Activated naive CD8-positive, alpha-beta T cell treated with anti-CD3 and anti-CD28 coated beads, Interleukin-2, amount 10 ng/mL, durations not matched to agents 7 days and 5 days (primary cell): ENCODE measurements at regions not wholly inside any gene's neighbourhood (a gene's known extent, or its start where the extent isn't known, plus 50 kb on each side); places are given as distances from the start of the nearest gene placed in this dataset.

Experiments
- ATAC-seq: fragments of 150-1000 bp; cut with Tn5 transposase; one replicate; pipeline ENCODE4 v1.10.0; 2021; ENCODE audit warnings: low read depth, moderate library complexity
- POLR2A ChIA-PET: fragments of 350-600 bp; sonication (Branson Sonifier 250); formaldehyde crosslinking; loops from one replicate; lab custom pipeline; 2021; ENCODE audit warnings: antibody characterized with exemption; lab: Charles Lee
- DNase-seq: peaks from one replicate; pipeline ENCODE4 v3.0.0; 2021
- H3K27ac Mint-ChIP-seq: one replicate; pipeline ENCODE4 v1.8.0; 2022; ENCODE audit warnings: mild to moderate bottlenecking, mixed read lengths
- H3K27me3 Mint-ChIP-seq: one replicate; pipeline ENCODE4 v1.8.0; 2022; ENCODE audit warnings: mild to moderate bottlenecking, moderate library complexity, mixed read lengths
- H3K36me3 Mint-ChIP-seq: one replicate; pipeline ENCODE4 v1.8.0; 2021; ENCODE audit warnings: mild to moderate bottlenecking, mixed read lengths
- H3K4me1 Mint-ChIP-seq: one replicate; pipeline ENCODE4 v1.8.0; 2021; ENCODE audit warnings: mixed read lengths
- H3K4me3 Mint-ChIP-seq: one replicate; pipeline ENCODE4 v1.8.0; 2022; ENCODE audit warnings: mild to moderate bottlenecking, moderate library complexity, mixed read lengths
- H3K9me3 Mint-ChIP-seq: one replicate; pipeline ENCODE4 v1.8.0; 2021; ENCODE audit warnings: mixed read lengths

DNA sequence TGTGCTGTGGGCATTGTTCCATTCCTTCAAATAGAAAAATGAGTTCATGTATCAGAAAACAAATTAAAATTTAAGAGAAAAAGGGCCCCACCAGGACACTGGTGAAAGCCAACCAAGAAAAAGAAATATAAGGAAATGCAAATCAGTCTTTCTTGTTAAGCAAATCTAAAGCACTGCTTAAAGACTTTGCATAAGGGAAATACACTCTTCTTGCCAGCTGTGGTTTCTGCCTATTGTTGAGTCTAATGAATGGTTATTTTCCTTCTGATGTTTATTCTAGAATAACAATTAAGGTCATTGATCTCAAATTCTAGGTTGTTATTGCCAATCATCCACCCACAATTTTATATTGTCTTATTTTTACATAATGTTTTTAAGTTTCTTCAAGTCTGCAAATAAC, 158.6 kb upstream of the SNX7 start:
- POLR2A ChIA-PET = no interaction called here
- no peak for ATAC-seq
- Mint-ChIP-seq H3K27me3 (no peaks in the 10 kb centered on the region), H3K4me3 (no peak overlapping the region), H3K9me3 (peaks cover 3% of the 10 kb centered on the region), H3K4me1 (no peaks in the 10 kb centered on the region), H3K36me3 (no peaks in the 10 kb centered on the region), H3K27ac (no peak overlapping the region)
- DNase-seq = no peak

DNA sequence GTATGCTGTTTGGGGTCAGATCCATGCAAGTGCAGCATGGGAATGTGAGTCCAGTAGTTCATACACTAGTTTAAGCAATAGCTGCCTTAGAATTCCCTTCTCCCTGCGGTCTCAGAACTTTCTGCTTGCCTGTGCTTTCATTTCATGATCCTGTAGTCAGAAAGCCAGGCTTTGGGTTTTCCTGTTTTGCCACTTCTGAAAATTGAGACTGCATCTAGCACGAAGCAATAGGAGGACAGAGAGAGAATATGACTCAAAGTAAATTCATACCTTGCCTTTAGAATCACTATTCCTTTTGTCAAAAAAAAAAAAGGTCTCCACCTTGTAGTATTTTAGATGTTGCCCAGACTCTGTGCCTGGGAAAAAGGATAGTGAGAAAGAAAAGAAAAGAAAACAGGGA, 161.2 kb upstream of the SNX7 start:
- Mint-ChIP-seq H3K4me1 (no peaks in the 10 kb centered on the region), H3K4me3 (no peak overlapping the region), H3K27me3 (no peaks in the 10 kb centered on the region), H3K9me3 (peaks cover 5% of the 10 kb centered on the region), H3K36me3 (no peaks in the 10 kb centered on the region), H3K27ac (no peak overlapping the region)
- POLR2A ChIA-PET = no interaction called here
- DNase-seq (no peak), ATAC-seq (no peak)

DNA sequence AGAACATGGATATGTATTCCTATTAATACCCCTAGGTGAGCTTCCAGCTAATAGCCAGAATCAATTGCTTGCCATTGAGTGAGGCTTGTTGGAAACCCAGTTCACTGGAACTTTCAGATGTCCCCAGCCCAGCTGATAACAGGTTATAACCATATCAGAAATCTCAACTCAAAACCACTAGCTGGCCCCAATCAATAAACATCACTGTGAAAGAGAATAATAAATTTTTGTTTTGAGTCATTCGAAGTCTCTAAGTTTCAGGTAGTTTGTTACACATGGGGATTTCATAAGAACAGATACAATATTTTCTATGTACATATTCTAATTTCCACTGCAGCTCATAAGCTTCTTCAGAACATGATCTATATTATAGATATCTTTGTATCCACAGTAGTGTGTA, 162.9 kb upstream of the SNX7 start:
- no peak for ATAC-seq
- no peak overlapping the region for H3K4me3 Mint-ChIP-seq

DNA sequence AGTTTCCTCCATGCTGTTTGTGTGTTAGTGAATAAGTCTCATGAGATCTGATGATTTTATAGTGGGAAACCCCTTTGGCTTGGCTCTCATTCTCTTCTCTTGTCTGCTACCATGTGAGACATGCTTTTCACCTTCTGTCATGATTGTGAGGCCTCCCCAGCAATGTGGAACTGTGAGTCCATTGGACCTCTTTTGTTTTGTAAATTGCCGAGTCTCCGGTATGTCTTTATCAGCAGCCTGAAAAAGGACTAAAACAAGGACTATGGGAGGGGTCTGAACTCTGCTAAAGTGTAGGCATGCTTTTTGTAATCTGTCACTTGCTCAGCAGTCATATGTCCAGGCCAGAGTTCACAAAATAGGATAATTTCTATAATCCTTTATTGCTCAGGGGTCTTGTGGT, 164.0 kb upstream of the SNX7 start:
- Mint-ChIP-seq H3K4me1 (no peaks in the 10 kb centered on the region), H3K27me3 (no peaks in the 10 kb centered on the region), H3K27ac (no peak overlapping the region), H3K36me3 (no peaks in the 10 kb centered on the region), H3K9me3 (peaks cover 2% of the 10 kb centered on the region), H3K4me3 (no peak overlapping the region)
- POLR2A ChIA-PET = no interaction called here
- no peak for DNase-seq
- no peak for ATAC-seq

More for the DNA sequence above, 162.9 kb upstream of the SNX7 start:
- H3K36me3 Mint-ChIP-seq = no peaks in the 10 kb centered on the region
- no peaks in the 10 kb centered on the region for H3K4me1 Mint-ChIP-seq
- POLR2A ChIA-PET = no interaction called here
- H3K9me3 Mint-ChIP-seq = peaks cover 2% of the 10 kb centered on the region
- no peak for DNase-seq
- no peak overlapping the region for H3K27ac Mint-ChIP-seq
- H3K27me3 Mint-ChIP-seq = no peaks in the 10 kb centered on the region

DNA sequence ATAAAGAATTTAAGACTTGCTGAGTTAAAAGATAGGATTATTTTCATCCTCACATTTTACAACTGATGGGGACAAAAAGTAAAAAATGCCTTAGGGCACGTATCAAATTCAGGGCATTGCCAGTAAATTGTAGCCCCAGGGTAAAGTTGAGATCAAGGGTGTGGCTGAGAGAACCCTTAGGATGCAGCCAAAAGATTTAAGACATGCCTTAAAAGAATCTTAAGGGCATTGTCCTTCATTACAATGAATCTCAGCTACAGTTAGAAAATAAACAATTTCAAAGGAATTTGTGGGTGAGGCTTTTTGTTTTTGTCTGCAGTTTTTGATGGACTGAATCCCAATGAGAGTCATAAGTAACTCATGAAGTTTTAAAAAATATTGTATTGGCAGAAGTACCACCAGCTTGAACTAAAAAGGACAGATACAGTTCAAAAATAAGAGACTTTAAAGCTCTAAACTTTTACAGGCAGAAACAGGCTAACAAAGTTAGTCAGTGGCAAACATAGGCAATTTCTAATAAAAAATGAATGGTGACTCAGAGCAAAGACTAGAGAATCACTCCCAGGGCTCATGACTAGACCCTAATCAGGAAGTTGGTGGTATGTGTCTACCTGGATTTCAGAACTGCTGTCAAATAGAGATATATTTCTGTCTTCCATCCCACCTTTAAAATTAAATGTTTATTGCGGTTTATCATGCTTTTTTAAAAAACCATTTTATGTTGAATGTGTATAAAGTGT, 165.1 kb upstream of the SNX7 start:
- Mint-ChIP-seq H3K4me3 (no peak overlapping the region), H3K27ac (no peak overlapping the region), H3K4me1 (no peaks in the 10 kb centered on the region), H3K9me3 (peaks cover 2% of the 10 kb centered on the region), H3K27me3 (no peaks in the 10 kb centered on the region), H3K36me3 (no peaks in the 10 kb centered on the region)
- DNase-seq (no peak), ATAC-seq (no peak)
- POLR2A ChIA-PET = no interaction called here

DNA sequence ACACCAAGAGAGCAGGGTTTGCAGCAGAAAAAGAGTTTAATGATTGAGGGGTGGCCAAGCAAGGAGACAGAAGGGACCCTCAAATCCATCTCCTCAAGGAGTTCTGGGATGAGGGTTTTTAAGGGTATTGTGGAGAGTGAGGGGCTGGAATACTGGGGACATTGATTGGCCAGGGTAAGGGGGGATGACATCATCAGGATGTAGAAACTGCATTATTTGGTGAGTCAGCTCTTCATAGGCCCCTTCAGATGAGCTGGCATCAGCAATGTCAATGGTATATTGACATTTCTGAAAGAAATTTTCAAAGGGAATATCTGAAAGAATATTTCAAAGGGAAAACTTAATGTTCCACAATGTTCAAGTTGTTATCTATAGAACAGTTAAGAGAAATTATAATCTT, 168.1 kb upstream of the SNX7 start:
- Mint-ChIP-seq H3K9me3 (peaks cover 3% of the 10 kb centered on the region), H3K36me3 (no peaks in the 10 kb centered on the region), H3K4me3 (no peak overlapping the region), H3K27me3 (no peaks in the 10 kb centered on the region), H3K4me1 (no peaks in the 10 kb centered on the region), H3K27ac (no peak overlapping the region)
- ATAC-seq = no peak
- POLR2A ChIA-PET = no interaction called here
- DNase-seq = no peak

DNA sequence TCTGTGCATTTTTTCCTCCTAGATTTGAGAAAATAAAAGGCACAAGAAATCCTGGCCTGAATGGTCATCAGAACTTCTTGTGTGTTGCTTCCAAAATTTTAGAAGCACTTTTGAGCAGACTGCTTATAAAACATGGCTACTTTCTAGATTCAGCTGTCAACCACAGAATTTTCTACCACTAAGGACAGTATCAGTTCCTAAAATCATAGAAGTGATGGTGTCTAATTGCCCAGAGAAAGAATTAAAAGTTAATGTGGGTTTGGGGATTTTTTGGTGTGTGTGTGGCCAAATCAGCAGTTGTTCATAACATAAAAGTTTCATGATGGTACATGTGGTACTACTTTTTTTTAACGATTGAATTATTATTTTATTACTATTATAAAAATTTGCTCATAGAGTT, 171.4 kb upstream of the SNX7 start:
- Mint-ChIP-seq H3K27me3 (no peaks in the 10 kb centered on the region), H3K27ac (no peak overlapping the region), H3K9me3 (peaks cover 1% of the 10 kb centered on the region), H3K4me3 (no peak overlapping the region), H3K4me1 (no peaks in the 10 kb centered on the region), H3K36me3 (no peaks in the 10 kb centered on the region)
- POLR2A ChIA-PET = no interaction called here
- no peak for DNase-seq
- ATAC-seq = no peak

DNA sequence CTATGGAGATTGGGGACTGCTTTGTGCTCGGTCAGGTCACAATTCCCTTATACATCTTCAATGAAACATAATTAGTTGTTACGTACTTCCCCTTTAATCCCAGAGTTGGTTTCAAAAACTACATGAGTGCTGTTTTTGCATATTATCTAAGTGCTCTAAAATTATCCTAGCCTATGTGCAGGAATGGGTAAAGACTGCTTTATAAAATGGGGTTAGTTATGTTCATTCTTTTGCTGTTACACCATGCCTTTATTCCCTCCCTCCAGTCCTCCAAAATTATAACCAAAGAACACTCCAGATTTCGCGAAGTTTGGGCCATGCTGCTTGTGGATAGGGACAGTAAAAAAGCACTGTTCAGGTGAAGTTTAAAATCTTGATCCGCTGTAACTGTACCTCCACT, 173.9 kb upstream of the SNX7 start:
- Mint-ChIP-seq H3K4me1 (no peaks in the 10 kb centered on the region), H3K27ac (no peak overlapping the region), H3K4me3 (no peak overlapping the region), H3K27me3 (no peaks in the 10 kb centered on the region), H3K36me3 (no peaks in the 10 kb centered on the region), H3K9me3 (peaks cover 1% of the 10 kb centered on the region)
- no peak for ATAC-seq
- POLR2A ChIA-PET = interaction anchor here (0.7 kb wide), 1 partner anchor 664 kb away, joined by 3 read pairs; no protein-coding TSS in a partner anchor
- no peak for DNase-seq

DNA sequence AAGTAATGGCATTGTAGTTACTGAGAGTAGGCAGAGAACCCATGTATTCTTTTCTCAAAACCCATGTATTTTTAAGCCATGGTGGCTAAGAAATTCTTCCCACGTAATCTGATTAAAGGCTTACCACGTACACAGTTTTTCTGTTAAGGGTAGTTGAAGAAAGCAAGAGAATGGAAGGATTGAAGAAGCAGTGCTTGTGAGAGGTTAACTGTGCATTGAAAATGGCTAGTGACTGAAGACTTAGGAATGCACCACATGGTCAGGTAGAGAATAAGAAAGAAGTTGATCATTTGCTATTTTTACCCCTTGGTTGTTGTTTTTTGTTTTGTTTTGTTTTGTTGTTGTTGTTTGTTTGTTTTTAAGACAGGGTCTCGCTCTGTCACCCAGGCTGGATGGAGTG, 178.9 kb upstream of the SNX7 start:
- Mint-ChIP-seq H3K4me3 (no peak overlapping the region), H3K4me1 (no peaks in the 10 kb centered on the region), H3K27me3 (no peaks in the 10 kb centered on the region), H3K36me3 (no peaks in the 10 kb centered on the region), H3K27ac (no peak overlapping the region), H3K9me3 (no peaks in the 10 kb centered on the region)
- ATAC-seq = no peak
- POLR2A ChIA-PET = no interaction called here
- DNase-seq = no peak

DNA sequence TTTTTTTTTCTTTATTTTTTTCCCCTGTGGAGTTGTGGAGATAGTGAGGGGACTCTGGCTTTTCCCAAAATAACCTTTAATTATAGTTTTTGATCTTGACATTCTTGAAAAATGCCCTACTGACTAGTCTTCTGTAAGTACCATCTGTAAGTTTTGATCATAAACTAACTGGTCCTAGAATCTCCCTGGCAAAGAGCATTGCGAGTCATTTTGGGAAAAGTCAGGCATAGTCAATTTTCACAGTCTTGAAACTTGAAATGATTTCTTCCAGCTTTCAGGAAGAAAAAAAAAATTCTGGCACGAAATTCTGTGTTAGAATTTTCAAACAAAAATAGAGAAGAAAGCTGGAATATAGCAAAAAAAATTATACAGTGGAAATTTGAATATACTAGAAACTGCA, 181.2 kb upstream of the SNX7 start:
- POLR2A ChIA-PET = no interaction called here
- H3K27ac Mint-ChIP-seq = no peak overlapping the region
- DNase-seq (no peak), ATAC-seq (no peak)
- no peaks in the 10 kb centered on the region for H3K36me3 Mint-ChIP-seq
- H3K9me3 Mint-ChIP-seq = no peaks in the 10 kb centered on the region
- H3K4me3 Mint-ChIP-seq = no peak overlapping the region
- no peaks in the 10 kb centered on the region for H3K27me3 Mint-ChIP-seq
- no peaks in the 10 kb centered on the region for H3K4me1 Mint-ChIP-seq

DNA sequence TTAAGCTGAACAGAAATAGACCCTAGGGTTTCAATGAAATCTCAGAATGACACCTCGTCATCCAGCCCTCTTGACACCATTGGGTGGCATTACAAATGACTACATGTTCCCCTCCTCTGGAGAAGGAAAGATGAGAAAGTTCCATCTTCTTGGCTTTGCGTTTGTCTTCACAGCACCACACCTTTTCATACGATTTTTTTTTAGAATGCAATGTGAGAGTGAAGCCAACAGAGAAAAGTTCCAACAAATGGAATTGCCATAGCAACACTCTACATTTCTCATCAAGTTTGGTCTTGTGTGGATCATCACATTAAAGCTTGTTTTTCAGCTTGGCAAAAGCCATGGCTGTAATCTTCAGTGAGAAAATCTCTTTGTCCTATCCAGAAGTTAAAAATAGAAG, 183.4 kb upstream of the SNX7 start:
- ATAC-seq = no peak
- no peaks in the 10 kb centered on the region for H3K4me1 Mint-ChIP-seq
- H3K36me3 Mint-ChIP-seq = no peaks in the 10 kb centered on the region
- no peak for DNase-seq
- POLR2A ChIA-PET = no interaction called here
- H3K4me3 Mint-ChIP-seq = no peak overlapping the region
- no peak overlapping the region for H3K27ac Mint-ChIP-seq
- H3K9me3 Mint-ChIP-seq = no peaks in the 10 kb centered on the region
- peaks cover 3% of the 10 kb centered on the region for H3K27me3 Mint-ChIP-seq

DNA sequence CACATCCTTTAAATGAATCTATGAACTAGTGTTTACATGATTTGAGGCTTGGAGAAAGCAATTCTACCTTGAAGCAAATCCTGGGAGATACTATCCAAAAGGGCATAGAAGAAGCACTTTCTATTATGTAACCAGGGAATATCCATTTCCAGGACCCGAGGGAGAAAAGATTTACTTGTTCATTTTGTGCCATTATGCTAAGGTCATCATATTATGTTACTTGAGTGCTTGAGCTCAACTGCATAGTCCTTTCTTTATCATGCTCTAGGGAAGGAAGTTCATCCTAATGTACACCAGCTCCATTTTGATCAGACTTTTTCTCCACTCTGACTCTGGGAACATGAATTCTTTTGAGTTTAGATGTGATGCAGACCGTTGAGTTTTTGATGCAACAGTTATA, 188.6 kb upstream of the SNX7 start:
- Mint-ChIP-seq H3K27me3 (peaks cover 7% of the 10 kb centered on the region), H3K27ac (no peak overlapping the region), H3K4me1 (no peaks in the 10 kb centered on the region), H3K9me3 (no peaks in the 10 kb centered on the region), H3K36me3 (no peaks in the 10 kb centered on the region), H3K4me3 (no peak overlapping the region)
- no peak for DNase-seq
- POLR2A ChIA-PET = no interaction called here
- ATAC-seq = no peak

DNA sequence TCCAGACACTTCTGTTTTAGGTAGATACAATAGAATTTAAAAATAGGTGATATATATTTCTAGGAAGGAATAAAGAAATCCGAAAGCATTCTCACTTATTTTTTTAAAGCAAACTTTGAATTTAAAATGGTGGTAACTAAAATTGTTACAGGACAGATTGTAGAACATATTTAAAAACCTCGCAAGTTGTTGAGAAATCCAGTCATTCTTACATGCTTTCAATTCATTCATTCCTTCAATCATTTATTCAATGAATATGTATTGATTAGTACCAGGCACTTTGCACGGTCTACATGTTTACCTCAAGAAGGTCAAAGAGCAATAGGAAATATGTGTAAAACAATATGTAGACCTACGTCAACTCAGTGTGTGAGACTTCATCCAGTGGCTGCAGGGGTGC, 189.9 kb upstream of the SNX7 start:
- Mint-ChIP-seq H3K36me3 (no peaks in the 10 kb centered on the region), H3K4me1 (no peaks in the 10 kb centered on the region), H3K27ac (no peak overlapping the region), H3K9me3 (no peaks in the 10 kb centered on the region), H3K4me3 (no peak overlapping the region), H3K27me3 (peaks cover 7% of the 10 kb centered on the region)
- DNase-seq (no peak), ATAC-seq (no peak)
- POLR2A ChIA-PET = no interaction called here

DNA sequence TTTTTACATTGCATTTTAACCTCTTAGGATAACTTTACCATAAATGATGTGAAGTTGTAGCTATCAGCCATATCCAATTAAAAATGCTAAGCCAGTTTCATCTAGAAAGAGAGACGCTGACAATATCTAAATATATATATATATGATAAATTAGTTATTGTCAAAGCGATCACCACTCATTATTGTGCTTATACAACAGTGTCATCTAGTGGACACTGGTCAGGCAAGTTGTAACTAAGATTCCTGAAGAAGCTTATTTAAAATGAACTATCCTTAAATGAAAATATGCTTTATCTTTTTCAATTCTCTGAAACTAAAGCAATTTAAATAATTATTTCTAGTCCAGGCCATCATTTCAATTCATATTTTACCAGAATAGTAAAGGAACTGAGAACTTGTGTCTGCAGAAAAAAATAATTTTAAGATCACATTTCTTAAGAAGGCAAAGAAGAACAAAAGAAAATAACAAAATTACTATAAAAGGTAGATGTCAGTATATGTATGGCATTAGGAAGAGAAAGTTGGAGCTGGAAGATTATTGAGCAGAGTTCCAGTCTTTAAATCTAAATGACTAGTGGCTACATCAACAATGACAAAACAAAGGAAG, 193.3 kb upstream of the SNX7 start:
- Mint-ChIP-seq H3K36me3 (no peaks in the 10 kb centered on the region), H3K4me3 (no peak overlapping the region), H3K27ac (no peak overlapping the region), H3K4me1 (no peaks in the 10 kb centered on the region), H3K27me3 (peaks cover 5% of the 10 kb centered on the region), H3K9me3 (no peaks in the 10 kb centered on the region)
- DNase-seq = no peak
- no peak for ATAC-seq
- POLR2A ChIA-PET = no interaction called here
